K562 (cell line): ENCODE measurements at regions not wholly inside any gene's neighbourhood (a gene's known extent, or its start where the extent isn't known, plus 50 kb on each side); places are given as distances from the start of the nearest gene placed in this dataset.

Source experiments
- ATAC-seq: fragments of 200-7000 bp; cut with Tn5 transposase; 3 replicates; pipeline ENCODE4 v1.9.1; 2020; ENCODE audit warnings: moderate library complexity
- BruUV-seq: library from RNA; stranded (reverse); fragments of 400-500 nt; replicated peaks from 2 replicates; lab custom pipeline; 2021; lab: Mats Ljungman, UMichigan
- CTCF ChIA-PET: fragments of 300-600 bp; formaldehyde crosslinking; extraction: SDS; loops from one replicate; lab custom pipeline; 2021; ENCODE audit warnings: low intra/inter-chr PET ratio; lab: Yijun Ruan, JAX
- POLR2A ChIA-PET: fragments of 300-600, 350-650 bp; sonication (Branson Sonifier 250); formaldehyde crosslinking; extraction: SDS; loops from one replicate; lab custom pipeline; 2021; ENCODE audit warnings: antibody characterized with exemption, inconsistent platforms; lab: Yijun Ruan, JAX
- DNase-seq, 4 experiments: peaks; one replicate each; pipeline versions ENCODE4 v3.0.0 to v3.0.0-alpha.2; 2011 to 2018; ENCODE audit warnings: low spot score in 3 of 4, mixed read lengths in 3 of 4; ENCODE audit errors: extremely low read depth in 1 of 4
- FAIRE-seq: peaks from 2 replicates; lab custom pipeline; 2011; peaks lifted over from hg19 to GRCh38; lab: Jason Lieb, UNC
- H2AFZ ChIP-seq: 2 replicates; pipeline ENCODE4 v1.6.0; 2011; ENCODE audit warnings: low read depth, low read length, control low read depth, inconsistent platforms
- H3K27ac ChIP-seq: fragments of 200-600 bp; 3 replicates; pipeline ENCODE4 v1.8.0; 2011; ENCODE audit warnings: low read depth, mild to moderate bottlenecking, control low read depth, inconsistent platforms, low read length, moderate library complexity, mixed read lengths; ENCODE audit errors: extremely low read depth
- H3K27me3 ChIP-seq, 2 experiments: fragments of 300-600 bp in 1 of 2; 2 replicates in 1 of 2; 3 replicates in 1 of 2; pipeline versions ENCODE4 v1.6.0 to v1.8.0; 2011; ENCODE audit warnings: inconsistent platforms in 2 of 2, low read length in 2 of 2, mild to moderate bottlenecking in 1 of 2, mixed read lengths in 1 of 2, moderate library complexity in 1 of 2; ENCODE audit not compliant: control insufficient read depth in 2 of 2, insufficient read depth in 2 of 2
- H3K36me3 ChIP-seq: fragments of 300-600 bp; 3 replicates; pipeline ENCODE4 v1.8.0; 2011; ENCODE audit warnings: mild to moderate bottlenecking, low read length, inconsistent platforms; ENCODE audit not compliant: control insufficient read depth, insufficient read depth
- H3K4me1 ChIP-seq, 2 experiments: fragments of 200-600 bp in 1 of 2; replicated peaks in 1 of 2; 2 replicates in 1 of 2; 3 replicates in 1 of 2; pipeline versions ENCODE4 v1.5.1 to v1.8.0; 2011; ENCODE audit warnings: inconsistent platforms in 2 of 2, low read length in 2 of 2, mild to moderate bottlenecking in 1 of 2, mixed read lengths in 1 of 2, moderate library complexity in 1 of 2; ENCODE audit not compliant: control insufficient read depth in 2 of 2, insufficient read depth in 2 of 2
- H3K4me2 ChIP-seq: 2 replicates; pipeline ENCODE4 v1.6.1; 2011; ENCODE audit warnings: low read length, control low read depth, inconsistent platforms, mixed read lengths; ENCODE audit not compliant: insufficient read depth
- H3K4me3 ChIP-seq: fragments of 200-600 bp; sonication (generic), shearing (Covaris generic); 2 replicates; pipeline ENCODE4 v1.5.1; 2016; ENCODE audit warnings: control low read depth, inconsistent platforms
- H3K79me2 ChIP-seq: fragments of 200-600 bp; 3 replicates; pipeline ENCODE4 v1.8.0; 2011; ENCODE audit warnings: low read length, inconsistent platforms; ENCODE audit not compliant: control insufficient read depth, insufficient read depth
- H3K9ac ChIP-seq, 2 experiments: 2 replicates each; pipeline versions ENCODE4 v1.6.0 to v1.6.1; 2011; ENCODE audit warnings: low read depth in 2 of 2, low read length in 2 of 2, control low read depth in 1 of 2, inconsistent platforms in 1 of 2, mild to moderate bottlenecking in 1 of 2, mixed read lengths in 1 of 2; ENCODE audit not compliant: insufficient read depth in 1 of 2
- H3K9me1 ChIP-seq: one replicate; pipeline ENCODE4 v1.6.0; 2011; ENCODE audit warnings: inconsistent platforms, mild to moderate bottlenecking, low read length, moderate library complexity; ENCODE audit not compliant: control insufficient read depth, insufficient read depth
- H3K9me3 ChIP-seq: replicated peaks from 2 replicates; pipeline ENCODE4 v1.5.1; 2011; ENCODE audit warnings: low read depth, low read length, inconsistent platforms; ENCODE audit not compliant: control insufficient read depth, insufficient read depth
- H4K20me1 ChIP-seq: replicated peaks from 2 replicates; pipeline ENCODE4 v1.6.1; 2011; ENCODE audit warnings: low read length, inconsistent platforms, mixed read lengths; ENCODE audit not compliant: control insufficient read depth, insufficient read depth
- E2F6 ChIP-seq, 2 experiments: IDR thresholded peaks; 2 replicates each; pipeline ENCODE4 v1.6.1; 2011; ENCODE audit warnings: borderline replicate concordance in 1 of 2, control low read depth in 1 of 2, low read depth in 1 of 2, low read length in 1 of 2, mild to moderate bottlenecking in 1 of 2, mixed read lengths in 1 of 2, moderate library complexity in 1 of 2; ENCODE audit not compliant: insufficient read depth in 1 of 2, insufficient read length in 1 of 2, poor library complexity in 1 of 2, severe bottlenecking in 1 of 2; ENCODE audit errors: extremely low read depth in 1 of 2
- HNRNPUL1 ChIP-seq: fragments of 200-400 bp; formaldehyde crosslinking; IDR thresholded peaks from 2 replicates; pipeline ENCODE4 v1.6.1; 2017; ENCODE audit warnings: low read length
- L3MBTL2 ChIP-seq: fragments of 450-650 bp; IDR thresholded peaks from 2 replicates; pipeline ENCODE4 v1.6.1; 2016; ENCODE audit warnings: mild to moderate bottlenecking, moderate library complexity
- MGA ChIP-seq: fragments of 450-650 bp; IDR thresholded peaks from 2 replicates; pipeline ENCODE4 v1.6.1; 2016; ENCODE audit warnings: mild to moderate bottlenecking, moderate library complexity
- MLLT1 ChIP-seq, 2 experiments: fragments of 450-650 bp; IDR thresholded peaks; 2 replicates each; pipeline ENCODE4 v1.6.1; 2016
- NCOA4 ChIP-seq: fragments of 450-650 bp; IDR thresholded peaks from 2 replicates; pipeline ENCODE4 v1.6.1; 2018; ENCODE audit warnings: mild to moderate bottlenecking; ENCODE audit not compliant: partially characterized antibody
- RHOXF2B ChIP-seq: fragments of 250-450 bp; sonication (Bioruptor Pico); conservative IDR thresholded peaks from 2 replicates; pipeline ENCODE4 v1.5.1; 2021
- TARDBP ChIP-seq: fragments of 450-650 bp; IDR thresholded peaks from 2 replicates; pipeline ENCODE4 v1.6.1; 2016
- XRCC3 ChIP-seq: fragments of 450-650 bp; IDR thresholded peaks from 2 replicates; pipeline ENCODE4 v1.6.1; 2017; ENCODE audit warnings: mild to moderate bottlenecking, moderate library complexity
- WGBS: fragments of 100-300 bp; shearing (Covaris generic); methylation state at CpG from one replicate; pipeline ENCODE4 v1.1.6; 2016; ENCODE audit warnings: low coverage, mixed read lengths; ENCODE audit not compliant: insufficient coverage; ENCODE audit errors: missing lambda C conversion rate; 5-methylcytosine and 5-hydroxymethylcytosine counted together
- in situ Hi-C: fragments of 300-500 bp; cut with MboI; formaldehyde crosslinking; loops from 4 replicates; pipeline ENCODE4 v1.15.0; 2018; ENCODE audit warnings: inconsistent platforms, mixed read lengths
- intact Hi-C: fragments of 100-400 bp; cut with micrococcal nuclease; formaldehyde crosslinking; loops from 2 replicates; pipeline ENCODE4 v1.14.2; 2022

GRCh38 chr10:93180482-93180931 is 106.8 kb downstream of the CYP26A1 start:
- Histone ChIP-seq H4K20me1 (no peaks in the 10 kb centered on the region), H3K79me2 (no peaks in the 10 kb centered on the region), H3K9me3 (no peaks in the 10 kb centered on the region), H3K4me3 (no peak overlapping the region), H3K4me1 (peaks cover 0 to 5% of the 10 kb centered on the region in 2 experiments; a peak in 2 of 5 replicates), H3K9me1 (no peaks in the 10 kb centered on the region), H3K27me3 (peaks cover 0 to 4% of the 10 kb centered on the region in 2 experiments; a peak in 3 of 5 replicates), H2AFZ (peak overlapping the region; percentile 39; the same call in 1 of the 2 replicates), H3K9ac (no peak overlapping the region), H3K27ac (no peak overlapping the region), H3K4me2 (no peak overlapping the region), H3K36me3 (no peaks in the 10 kb centered on the region)
- 0 out of 3 replicates have a peak, but pooled peaks have one; percentile 25 for ATAC-seq
- CTCF ChIA-PET, result no interaction called here
- intact Hi-C loops, result no loop called here
- FAIRE-seq, result no peak
- in situ Hi-C loops, result no loop called here
- DNase-seq, result peak in 1 of 4 experiments; percentile 8
- no TSS peak for BruUV-seq
- POLR2A ChIA-PET, result no interaction called here
- 15% methylated on average over 10 of the region's 14 CpGs for WGBS
- TF ChIP-seq XRCC3 (no peak), NCOA4 (no peak), TARDBP (no peak), MGA (peak; percentile 68), HNRNPUL1 (no peak), RHOXF2B (CRISPR knock-in tag) (no peak), MLLT1 (IDR thresholded peaks at IDR 0.05) (no peak), E2F6 (IDR thresholded peaks at IDR 0.05; ENCODE audit: borderline replicate concordance in 1 of 2, extremely low read depth in 1 of 2, insufficient read depth in 1 of 2, insufficient read length in 1 of 2, low read depth in 1 of 2, low read length in 1 of 2, poor library complexity in 1 of 2, severe bottlenecking in 1 of 2) (peak in 1 of 2 experiments; percentile 25), L3MBTL2 (peak; percentile 76)
